WTC11 (cell line): ENCODE measurements at regions not wholly inside any gene's neighbourhood (a gene's known extent, or its start where the extent isn't known, plus 50 kb on each side); places are given as distances from the start of the nearest gene placed in this dataset.

ENCODE experiments used
- CTCF ChIP-seq: fragments of 200-600 bp; IDR thresholded peaks from 2 replicates; pipeline ENCODE4 v1.8.0; 2022; ENCODE audit warnings: antibody characterized with exemption
- GABPB1 ChIP-seq: sonication (generic); formaldehyde crosslinking; IDR thresholded peaks from 2 replicates; pipeline ENCODE4 v1.8.1; 2023; ENCODE audit warnings: mild to moderate bottlenecking, missing genetic modification reagents
- NFYB ChIP-seq: sonication (generic); formaldehyde crosslinking; conservative IDR thresholded peaks from 2 replicates; pipeline ENCODE4 v1.8.0; 2022; ENCODE audit warnings: low read depth, missing genetic modification reagents

- no peak for TF ChIP-seq CTCF
- TF ChIP-seq GABPB1 (CRISPR knock-in tag), result no peak
- TF ChIP-seq NFYB (CRISPR knock-in tag), result no peak
These were observed 64.2 kb upstream of the MBL2 start for GRCh38 chr10:52836816-52837215.
